ENCODE measurements at regions not wholly inside any gene's neighbourhood (a gene's known extent, or its start where the extent isn't known, plus 50 kb on each side); places are given as distances from the start of the nearest gene placed in this dataset.

- DNase-seq (ENCODE audit: low read depth, low spot score) (no peak), FAIRE-seq (no peak)
- dilution Hi-C loops (cut with MboI; ENCODE audit: extremely low pct_ligation_motif_present, low sequenced_read_pairs): no loop called here
- no peak overlapping the region for H3K9ac ChIP-seq (replicated peaks; ENCODE audit: extremely low read depth, insufficient read depth, low read length)
- intact Hi-C loops (cut with micrococcal nuclease): no loop called here
- H3K4me1 ChIP-seq (ENCODE audit: control insufficient read depth, extremely low read depth, insufficient read depth, low read length): no peaks in the 10 kb centered on the region
- ChIA-PET POLR2A (no interaction called here), CTCF (no interaction called here)
- H2AFZ ChIP-seq (ENCODE audit: low read depth, low read length): no peak overlapping the region
- H3K27ac ChIP-seq (ENCODE audit: insufficient read depth, low read depth, low read length): no peak overlapping the region
- TF ChIP-seq JUN (IDR thresholded peaks at IDR 0.05; ENCODE audit: borderline replicate concordance, insufficient read depth, insufficient read length, low read depth) (no peak), POLR2AphosphoS5 (IDR thresholded peaks at IDR 0.05; ENCODE audit: insufficient read depth, low read depth, low read length) (no peak), GATA2 (IDR thresholded peaks at IDR 0.05; ENCODE audit: insufficient read depth, insufficient read length, low read depth, low read length) (no peak), MYC (IDR thresholded peaks at IDR 0.05; ENCODE audit: low read depth, low read length) (no peak), FOS (IDR thresholded peaks at IDR 0.05; ENCODE audit: borderline replicate concordance, insufficient read depth, low read length) (no peak), EZH2 (IDR thresholded peaks at IDR 0.05; ENCODE audit: borderline replicate concordance, low read depth, low read length, severe bottlenecking) (no peak), POLR2A (IDR thresholded peaks at IDR 0.05; ENCODE audit: low read depth, low read length) (no peak)
- TF ChIP-seq, protein P1, sequence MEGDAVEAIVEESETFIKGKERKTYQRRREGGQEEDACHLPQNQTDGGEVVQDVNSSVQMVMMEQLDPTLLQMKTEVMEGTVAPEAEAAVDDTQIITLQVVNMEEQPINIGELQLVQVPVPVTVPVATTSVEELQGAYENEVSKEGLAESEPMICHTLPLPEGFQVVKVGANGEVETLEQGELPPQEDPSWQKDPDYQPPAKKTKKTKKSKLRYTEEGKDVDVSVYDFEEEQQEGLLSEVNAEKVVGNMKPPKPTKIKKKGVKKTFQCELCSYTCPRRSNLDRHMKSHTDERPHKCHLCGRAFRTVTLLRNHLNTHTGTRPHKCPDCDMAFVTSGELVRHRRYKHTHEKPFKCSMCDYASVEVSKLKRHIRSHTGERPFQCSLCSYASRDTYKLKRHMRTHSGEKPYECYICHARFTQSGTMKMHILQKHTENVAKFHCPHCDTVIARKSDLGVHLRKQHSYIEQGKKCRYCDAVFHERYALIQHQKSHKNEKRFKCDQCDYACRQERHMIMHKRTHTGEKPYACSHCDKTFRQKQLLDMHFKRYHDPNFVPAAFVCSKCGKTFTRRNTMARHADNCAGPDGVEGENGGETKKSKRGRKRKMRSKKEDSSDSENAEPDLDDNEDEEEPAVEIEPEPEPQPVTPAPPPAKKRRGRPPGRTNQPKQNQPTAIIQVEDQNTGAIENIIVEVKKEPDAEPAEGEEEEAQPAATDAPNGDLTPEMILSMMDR (IDR thresholded peaks at IDR 0.05; ENCODE audit: extremely low read depth in 1 of 2, insufficient read depth in 1 of 2, low read depth in 1 of 2, low read length in 2 of 2): no peak
- TF ChIP-seq, protein P2, sequence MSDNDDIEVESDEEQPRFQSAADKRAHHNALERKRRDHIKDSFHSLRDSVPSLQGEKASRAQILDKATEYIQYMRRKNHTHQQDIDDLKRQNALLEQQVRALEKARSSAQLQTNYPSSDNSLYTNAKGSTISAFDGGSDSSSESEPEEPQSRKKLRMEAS (IDR thresholded peaks at IDR 0.05; ENCODE audit: insufficient read depth, insufficient read length): no peak
- no peaks in the 10 kb centered on the region for H3K36me3 ChIP-seq (ENCODE audit: control insufficient read depth in 2 of 2, extremely low read depth in 1 of 2, insufficient read depth in 2 of 2, low read length in 2 of 2)
- H3K4me3 ChIP-seq (replicated peaks in 1 of 3; ENCODE audit: insufficient read depth in 1 of 3, low read depth in 1 of 3, low read length in 3 of 3): no peak overlapping the region
- no peaks in the 10 kb centered on the region for H3K9me1 ChIP-seq (replicated peaks; ENCODE audit: control insufficient read depth, extremely low read depth, insufficient read depth, low read length)
- no peaks in the 10 kb centered on the region for H3K9me3 ChIP-seq (replicated peaks; ENCODE audit: control insufficient read depth, insufficient read depth, low read length)
- H3K4me2 ChIP-seq (ENCODE audit: insufficient read depth, low read length): no peak overlapping the region
- no peaks in the 10 kb centered on the region for H3K27me3 ChIP-seq (ENCODE audit: control insufficient read depth in 2 of 2, insufficient read depth in 2 of 2, low read length in 2 of 2)
- no peaks in the 10 kb centered on the region for H3K79me2 ChIP-seq (ENCODE audit: control insufficient read depth, insufficient read depth, low read length)
- no TSS peak for BruUV-seq (replicated peaks)
- H4K20me1 ChIP-seq (replicated peaks; ENCODE audit: control insufficient read depth, extremely low read depth, insufficient read depth, low read length): no peaks in the 10 kb centered on the region
Measured at GRCh38 chr4:84413976-84414375, 85.1 kb downstream of the NKX6-1 start.
